Suppressor macrophage (primary cell): ENCODE measurements at regions not wholly inside any gene's neighbourhood (a gene's known extent, or its start where the extent isn't known, plus 50 kb on each side); places are given as distances from the start of the nearest gene placed in this dataset.

Experiments
- DNase-seq, 4 experiments: peaks; one replicate each; pipeline ENCODE4 v3.0.0-alpha.2; 2020 to 2022

DNA sequence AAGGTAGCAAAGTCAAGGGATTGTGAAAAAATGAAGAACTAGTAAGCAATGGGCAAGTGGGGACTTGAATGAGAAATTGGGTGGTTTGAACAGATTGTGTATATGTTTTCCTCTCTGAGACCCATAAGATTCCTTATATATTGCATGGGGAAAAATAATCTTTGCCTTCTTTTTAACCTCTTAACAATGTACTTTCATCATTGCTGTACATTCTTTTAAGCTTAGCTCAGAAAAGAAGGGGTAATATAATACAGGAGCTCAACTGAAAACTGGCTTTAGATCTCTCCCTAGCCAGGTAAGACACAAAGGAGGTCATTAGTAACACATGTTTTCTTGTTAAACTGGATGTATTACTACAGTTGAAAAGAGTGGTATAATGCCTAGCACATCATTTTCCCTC, 287.2 kb downstream of the RNF144B start:
- DNase-seq, result no peak

DNA sequence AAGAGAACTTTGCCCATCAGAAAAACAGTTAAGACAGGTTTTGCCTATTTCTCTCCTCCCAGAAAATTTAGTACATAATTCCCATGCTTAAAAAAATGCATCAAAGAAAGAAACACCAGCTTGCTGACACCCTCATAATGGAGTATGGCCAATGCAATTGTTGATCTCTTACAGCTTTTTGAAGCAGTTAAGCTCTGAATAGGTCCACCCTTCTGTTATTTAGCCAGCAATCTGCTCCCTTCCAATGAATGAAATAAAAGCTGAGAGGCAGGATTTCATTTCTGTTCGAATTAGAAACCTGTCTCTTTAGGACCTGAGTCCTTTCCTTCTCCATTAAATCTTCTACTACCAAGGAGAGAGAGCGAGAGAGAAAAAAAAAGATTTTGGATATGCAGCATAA, 288.7 kb downstream of the RNF144B start:
- DNase-seq, result no peak

DNA sequence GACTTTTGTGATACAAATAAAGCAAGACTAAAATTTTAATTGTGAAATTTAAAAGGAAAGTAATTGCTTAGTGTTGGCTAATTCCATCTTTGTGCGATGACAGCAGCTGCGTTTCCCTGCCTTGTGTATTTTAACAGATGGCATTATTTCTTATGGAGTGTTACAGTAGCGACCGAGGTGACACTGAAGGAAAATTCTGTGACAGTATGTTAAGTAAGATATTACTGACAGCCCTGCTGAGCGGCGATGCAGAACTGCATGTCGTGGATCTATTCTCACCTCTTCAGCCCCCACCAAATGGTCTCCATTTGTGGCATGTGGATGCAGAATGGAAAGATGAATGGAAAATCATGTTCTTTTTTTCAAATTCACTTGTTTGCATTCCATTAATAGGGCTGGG, 289.4 kb downstream of the RNF144B start:
- DNase-seq, result no peak

DNA sequence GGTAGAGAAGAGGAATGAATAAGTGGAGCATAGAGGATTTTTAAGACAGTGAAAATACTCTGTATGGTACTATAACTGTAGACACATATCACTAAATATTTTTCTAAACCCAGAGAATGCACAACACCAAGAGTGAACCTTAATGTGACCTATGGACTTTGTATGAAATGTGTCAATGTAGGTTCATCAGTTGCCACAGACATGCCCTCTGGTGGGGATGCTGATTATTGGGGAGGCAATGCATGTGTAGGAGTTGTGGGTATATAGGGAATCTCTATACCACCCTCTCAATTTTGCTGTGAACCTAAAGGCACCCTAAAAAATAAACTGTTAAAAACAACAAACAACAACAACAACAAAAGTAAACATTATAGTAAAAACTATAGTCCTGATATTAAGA, 293.7 kb downstream of the RNF144B start:
- DNase-seq, result peak in 1 of 4 experiments; percentile 1

DNA sequence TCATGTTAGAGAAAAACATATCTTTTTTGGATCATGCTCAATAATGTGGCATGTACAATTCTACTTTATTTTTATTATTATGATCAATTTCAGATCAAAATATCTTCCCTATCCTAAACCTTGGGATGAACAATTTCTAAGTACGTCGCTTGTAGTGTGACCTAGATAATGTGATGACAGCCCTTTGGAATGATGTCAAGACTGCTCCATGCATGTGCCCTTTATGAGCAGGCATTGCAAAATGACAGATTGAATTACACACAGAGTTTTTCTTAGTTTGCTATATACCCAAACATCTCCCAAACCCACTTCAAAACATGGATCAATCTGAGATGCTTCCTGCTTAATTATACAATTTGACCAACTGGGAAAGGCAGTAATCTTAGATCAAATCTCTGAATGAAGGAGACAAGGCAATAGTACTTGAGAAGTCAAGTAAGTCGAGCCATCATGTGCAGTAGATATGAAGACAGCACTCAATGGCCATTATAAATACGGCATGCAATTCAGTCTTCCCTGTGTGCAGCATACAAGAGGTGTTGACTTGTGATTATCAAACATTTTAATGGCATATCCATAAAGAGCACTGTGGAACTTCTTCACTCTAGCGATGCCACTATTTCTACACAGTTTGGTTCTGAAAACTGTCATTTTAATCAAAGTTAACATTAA, 294.8 kb downstream of the RNF144B start:
- no peak for DNase-seq

DNA sequence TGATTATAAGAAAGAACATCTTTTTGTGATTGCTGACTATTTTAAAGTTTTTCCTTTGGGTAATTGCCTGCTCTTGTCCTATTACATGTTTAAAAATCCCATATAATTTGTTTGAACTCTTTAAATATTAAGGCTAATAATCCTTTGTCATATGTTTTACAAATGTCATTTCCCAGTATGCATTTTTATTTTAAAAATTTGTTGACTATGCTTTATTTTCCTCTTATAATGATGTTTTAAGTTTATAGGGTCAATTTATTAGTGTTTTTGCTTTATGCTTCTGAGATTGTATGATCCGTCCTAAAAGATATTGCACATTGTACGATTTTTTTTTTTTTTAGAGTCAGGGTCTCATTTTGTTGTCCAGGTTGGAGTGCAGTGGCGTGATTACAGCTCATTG, 297.2 kb downstream of the RNF144B start:
- DNase-seq, result no peak

DNA sequence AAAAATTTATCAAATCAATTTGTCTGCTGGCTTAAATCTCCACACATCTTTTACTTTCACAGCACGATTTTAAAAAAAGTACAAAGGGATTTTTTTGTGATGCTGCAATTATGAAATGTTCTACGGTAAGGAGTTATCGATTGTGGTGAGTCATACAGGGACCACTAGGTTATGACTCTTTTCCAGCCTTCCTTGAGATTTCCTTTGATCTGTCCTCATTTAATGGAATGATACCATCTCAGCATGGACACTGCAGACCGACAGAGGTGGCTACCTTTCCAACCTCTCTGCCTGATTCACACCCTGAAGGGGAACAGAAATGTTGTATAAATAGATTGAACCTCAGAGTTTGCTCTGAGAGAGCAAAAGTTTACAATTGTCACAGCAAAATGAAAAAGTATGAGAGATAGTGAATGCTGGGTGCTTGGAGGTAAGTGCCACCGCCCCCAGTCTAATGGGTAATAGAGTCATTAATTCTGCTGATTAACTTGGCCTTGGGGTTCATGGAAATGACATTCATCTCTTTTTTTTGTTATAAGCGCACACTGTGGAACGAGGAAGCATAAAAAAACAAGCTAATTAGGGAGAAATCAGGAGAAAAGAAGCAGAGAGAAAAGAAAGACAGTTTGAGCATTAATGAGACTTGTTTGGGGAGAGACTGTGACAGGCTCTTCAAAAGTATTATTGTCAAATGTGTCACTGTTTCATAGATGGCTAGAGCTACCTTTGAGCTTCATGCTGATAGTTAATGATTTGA, 306.0 kb downstream of the RNF144B start:
- no peak for DNase-seq

DNA sequence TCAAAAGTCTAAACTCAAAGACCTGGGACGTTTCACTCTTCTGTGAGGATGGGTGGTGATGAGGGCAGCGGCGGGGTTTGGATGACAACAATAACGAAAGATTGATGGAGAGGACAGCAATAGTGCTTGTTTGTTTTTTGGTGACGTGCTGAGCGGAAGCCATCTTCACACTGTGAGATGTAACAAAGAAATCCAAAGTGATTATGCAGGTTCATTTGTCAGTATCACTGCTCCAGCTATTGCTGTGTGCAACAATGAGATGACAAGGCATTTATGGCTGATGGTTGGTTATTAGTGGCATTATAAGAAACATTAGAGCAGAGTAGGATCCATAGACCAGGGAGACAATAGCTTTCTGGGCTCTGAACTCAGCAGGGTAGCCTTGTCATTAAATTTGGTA, 306.7 kb downstream of the RNF144B start:
- no peak for DNase-seq

DNA sequence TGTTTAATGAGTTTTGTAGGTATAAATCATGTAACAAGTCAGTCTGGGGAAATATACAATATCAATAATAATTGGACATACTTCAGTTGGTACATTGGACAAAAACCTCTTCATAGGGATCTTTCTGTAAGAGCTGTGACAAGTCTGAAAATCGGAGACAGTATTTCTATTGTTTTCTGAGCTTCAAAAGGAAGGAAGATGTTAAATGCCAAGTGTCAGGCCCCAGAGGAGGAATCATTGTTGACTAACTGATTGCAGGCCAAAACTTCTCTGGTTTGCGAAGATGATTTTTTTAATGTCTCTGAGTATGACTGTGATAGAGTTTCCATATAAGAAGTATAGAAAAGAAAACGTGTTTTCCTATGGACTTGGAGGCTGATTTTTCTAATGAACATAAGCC, 316.4 kb downstream of the RNF144B start:
- DNase-seq, result no peak

DNA sequence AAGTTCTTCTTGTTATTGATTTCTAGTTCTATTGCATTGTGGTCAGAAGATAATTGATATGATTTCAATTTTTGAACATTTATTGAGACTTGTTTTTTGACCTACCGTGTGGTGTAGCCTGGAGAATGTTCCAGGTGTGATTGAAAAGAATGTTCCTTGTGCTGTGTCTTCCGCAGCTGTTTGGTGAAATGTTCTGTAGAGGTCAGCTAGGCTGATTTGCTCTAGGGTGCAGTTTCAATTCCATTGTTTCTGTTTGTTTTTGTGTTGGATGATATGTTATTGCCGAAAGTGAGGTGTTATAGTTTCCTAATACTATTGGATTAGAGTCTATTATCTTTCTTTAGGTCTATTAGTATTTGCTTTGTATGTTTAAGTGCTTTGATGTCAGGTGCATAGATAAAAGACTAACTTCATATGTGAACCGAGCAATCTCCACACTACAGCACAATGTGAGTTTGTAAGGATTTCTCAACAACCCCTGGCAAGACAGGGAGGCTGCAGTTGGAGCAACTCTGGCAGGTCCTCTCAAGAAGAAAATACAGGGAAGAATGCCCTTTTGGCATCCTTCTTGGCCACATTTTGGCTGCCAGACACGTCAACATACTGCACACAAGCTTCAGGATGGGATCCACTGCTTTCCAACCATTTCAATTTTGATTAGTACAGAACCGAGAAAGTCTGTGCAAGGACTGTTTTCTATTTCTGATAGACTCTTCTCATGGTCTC, 320.7 kb downstream of the RNF144B start:
- DNase-seq, result no peak

DNA sequence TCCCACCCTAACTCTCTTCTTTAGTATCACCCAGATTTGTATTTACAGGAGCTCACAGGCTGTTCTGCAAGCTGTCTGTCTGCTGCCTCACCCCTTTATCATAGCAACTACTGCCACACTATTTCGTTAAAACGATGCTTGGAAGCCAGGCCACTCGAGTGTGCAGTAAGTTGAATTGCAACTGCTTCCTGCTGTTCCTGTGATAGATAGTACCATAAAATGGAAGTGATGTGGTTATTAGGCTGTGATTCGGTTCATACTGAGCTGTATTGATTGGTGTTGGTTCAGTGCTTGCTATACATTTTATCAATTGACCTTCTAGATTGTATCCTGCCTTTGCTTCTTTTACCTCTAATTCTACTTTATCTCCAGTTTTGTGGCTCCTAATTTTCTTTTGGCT, 325.4 kb downstream of the RNF144B start:
- no peak for DNase-seq

DNA sequence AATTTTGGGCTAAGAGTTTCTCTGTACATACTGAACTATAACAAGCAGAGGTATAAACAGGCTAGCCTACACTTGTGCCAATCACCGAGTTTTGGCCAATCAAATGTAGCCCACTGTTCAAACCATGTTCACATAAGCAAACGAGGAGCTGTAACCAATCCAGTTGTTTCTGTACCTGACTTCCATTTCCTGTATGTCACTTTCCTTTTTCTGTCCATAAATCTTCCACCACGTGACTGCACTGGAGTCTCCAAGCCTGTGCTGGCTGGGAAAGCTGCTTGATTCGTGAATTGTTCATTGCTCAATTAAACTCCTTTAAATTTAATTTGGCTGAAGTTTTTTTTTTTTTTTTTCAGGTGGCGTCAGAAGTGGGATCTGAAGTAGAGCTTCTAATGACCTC, 332.9 kb downstream of the RNF144B start:
- no peak for DNase-seq

DNA sequence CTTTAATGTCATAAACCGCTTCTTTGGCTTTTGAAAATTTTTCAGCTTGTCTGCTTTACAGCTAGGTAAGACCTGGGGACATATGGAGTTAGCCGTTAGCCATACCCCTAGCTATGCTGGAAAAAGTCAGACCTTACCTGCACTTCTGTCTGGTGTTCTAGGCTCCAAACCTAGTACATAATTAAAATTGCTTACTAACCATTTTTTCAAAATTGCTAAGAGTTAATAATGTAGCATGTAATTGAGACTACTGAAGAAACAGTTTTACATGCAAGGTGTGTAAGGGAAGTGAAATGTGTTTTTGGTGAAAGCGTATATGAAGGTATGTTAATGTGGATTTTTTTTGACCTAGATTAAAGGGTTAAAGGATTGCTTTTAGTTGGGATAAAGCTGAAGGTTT, 336.9 kb downstream of the RNF144B start:
- DNase-seq, result no peak

DNA sequence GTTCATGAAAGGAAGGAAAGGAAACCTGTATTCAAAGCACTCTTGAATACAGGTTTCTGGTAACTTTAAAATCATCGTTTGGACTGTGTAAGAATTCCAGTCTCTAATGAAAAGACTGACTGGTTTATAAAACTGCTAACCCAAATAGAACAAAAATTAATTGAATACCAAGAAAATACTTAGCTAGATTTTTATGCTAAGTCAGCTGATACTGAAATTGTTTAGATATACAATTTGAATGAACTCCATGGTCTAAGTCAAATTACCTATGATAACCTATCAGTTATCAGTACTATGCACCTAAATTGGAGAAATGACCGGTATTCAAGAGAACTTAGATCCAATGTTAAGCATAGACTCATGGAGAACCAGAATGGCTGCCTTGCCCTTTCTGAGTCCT, 338.3 kb downstream of the RNF144B start:
- DNase-seq, result no peak

DNA sequence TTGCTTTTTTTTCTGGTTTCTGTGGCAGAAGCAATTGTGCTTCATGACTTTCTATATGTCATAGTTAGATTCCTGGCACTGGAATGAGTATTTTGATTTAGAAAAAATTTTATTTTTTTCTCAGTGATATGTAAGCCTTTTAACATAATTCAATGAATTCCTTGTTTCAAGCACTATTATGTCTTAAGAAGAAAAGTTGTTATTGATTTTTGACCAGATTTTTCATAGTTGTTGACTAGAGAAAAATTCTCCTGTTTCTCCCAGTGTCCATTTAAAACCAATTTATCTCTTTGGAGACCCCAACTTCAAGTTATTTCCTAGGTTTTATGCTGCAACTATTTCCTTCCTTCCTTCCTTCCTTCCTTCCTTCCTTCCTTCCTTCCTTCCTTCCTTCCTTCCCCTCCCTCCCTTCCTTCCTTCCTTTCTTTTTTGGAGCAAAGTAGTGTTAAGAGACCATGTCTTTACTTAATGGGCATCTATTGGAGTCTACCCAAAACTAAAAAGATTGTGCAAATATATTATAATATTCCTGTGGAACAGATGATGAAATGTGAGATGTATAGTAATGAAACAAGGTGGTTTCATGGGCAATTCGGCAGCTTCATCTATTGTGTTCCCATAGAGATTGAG, 346.9 kb downstream of the RNF144B start:
- no peak for DNase-seq

DNA sequence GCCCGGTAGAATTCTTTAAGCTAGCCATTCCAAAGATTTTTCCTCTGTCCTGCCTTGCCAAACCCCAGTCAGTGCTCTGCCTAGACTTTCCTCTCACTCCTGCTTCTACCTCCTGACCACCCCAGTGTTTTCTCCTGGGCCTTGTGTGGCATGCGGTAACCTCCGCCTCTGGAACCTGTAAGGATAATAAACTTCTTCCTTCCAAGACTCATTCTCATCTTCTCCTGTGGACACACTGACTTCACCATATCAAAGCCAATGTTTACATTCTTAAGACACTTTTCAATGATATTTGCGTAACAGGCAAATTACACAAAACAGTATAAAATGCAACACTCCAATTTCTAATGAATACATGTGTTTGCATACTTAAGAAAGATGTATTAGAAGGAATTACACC, 354.6 kb downstream of the RNF144B start:
- DNase-seq, result no peak

DNA sequence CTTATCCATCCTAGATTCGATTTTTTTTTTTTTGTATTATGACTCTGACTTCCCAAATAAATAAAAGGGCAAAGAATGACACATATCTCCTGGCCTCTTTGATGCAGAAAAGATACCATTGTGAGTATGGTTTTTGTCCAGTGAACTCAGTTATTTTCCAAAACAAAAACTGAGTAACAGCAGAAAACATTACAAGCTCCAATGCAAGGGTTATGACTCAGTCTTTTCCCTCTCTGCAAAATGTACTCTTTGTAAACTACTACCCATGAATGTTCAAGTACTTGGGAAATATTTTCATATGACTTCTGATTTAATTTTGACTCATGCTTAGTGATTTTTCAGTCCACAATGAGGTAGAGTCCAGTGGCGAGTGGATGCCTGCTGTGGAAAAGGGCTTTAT, 355.3 kb downstream of the RNF144B start:
- no peak for DNase-seq

DNA sequence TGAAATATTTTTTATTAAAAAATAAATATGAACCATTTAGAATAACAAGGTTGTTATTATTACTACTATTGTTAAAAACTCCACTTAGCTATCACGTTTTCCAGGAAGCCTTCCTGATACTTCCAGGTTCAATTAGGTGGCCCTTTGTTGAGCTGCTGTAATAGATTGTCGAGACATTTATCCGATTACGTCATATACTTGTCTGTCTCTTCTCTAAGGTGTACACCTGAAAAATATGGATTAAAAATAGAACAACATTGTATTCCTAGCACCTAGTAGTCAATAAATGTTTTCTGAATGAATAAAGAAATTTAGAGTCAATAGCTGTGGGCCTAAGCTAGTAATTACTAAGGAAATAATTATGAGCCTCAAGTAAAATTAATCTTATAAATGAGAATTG, 359.6 kb downstream of the RNF144B start:
- no peak for DNase-seq

DNA sequence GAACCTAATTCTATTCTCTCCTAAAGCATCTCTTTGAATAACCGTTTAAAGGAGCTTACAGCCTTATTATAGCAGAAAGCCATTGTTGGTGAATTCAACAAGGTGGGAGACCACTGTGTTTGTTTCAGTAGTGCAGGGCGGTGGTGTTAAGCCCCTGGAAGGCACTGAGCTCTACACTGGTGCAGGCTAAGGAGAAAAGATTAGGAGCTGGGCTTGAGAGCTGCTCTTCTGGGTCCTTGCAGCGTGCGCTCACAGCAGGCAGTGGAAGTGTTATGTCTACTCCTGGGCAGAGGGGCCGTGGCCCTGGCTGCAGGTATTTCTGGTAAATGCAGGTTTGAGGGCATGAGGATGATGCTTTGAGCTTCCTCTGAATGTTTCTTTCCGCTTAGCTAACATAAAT, 361.2 kb downstream of the RNF144B start:
- DNase-seq, result no peak

DNA sequence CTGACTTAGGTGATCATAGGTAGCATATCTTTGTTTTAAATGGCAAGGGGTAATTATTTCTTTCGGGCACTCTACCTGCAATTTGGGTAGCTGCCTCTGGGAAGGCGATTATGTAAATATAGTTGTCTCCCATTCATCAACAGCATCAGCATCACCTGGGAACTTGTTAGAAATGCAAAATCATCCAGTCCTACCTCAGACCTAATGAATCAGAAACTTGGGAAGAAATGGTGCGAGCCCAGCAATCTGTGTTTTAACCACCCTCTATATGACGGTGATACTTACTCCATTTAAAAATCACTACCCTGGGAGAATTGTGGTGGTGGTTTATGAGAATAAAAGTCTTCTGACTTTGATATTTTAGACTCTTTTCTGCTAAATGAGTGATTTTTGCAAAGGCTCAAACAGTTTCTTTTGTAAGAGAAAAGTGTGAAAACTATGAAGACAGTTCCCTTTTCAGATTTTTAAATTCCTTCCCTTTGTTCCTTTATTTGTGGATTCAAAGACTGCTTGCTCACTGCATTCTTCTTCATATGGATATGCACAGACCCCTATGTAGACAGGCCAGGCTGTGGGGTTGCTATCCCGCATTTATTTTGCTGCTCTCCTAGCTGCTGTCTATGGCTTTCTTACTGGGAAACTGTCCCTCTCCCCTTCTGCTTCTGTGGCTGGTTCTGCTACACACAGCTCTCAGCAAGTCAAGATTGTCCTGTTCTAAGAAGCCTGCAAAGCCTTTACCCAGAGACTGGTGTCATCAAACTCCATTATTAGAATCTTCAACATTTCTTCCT, 365.3 kb downstream of the RNF144B start:
- no peak for DNase-seq

DNA sequence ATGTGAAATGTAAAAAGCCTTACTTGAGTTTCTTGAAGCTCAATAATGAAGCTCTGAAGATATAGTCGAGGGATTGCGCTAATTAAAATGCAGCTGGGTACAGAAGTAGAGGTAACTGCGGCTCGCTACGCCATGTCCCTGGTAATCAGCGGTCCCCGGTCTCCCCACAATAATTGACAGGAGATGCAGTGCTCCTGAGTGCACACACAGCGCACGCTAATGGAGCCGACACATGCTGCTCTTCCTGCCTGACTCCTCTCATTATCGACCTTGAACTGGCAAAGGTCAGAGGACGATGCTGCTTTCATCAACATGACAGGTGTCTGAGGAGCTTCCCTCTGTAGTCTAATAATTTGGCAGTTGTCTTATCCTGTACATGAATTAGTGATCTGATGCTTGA, 365.9 kb downstream of the RNF144B start:
- DNase-seq, result no peak

DNA sequence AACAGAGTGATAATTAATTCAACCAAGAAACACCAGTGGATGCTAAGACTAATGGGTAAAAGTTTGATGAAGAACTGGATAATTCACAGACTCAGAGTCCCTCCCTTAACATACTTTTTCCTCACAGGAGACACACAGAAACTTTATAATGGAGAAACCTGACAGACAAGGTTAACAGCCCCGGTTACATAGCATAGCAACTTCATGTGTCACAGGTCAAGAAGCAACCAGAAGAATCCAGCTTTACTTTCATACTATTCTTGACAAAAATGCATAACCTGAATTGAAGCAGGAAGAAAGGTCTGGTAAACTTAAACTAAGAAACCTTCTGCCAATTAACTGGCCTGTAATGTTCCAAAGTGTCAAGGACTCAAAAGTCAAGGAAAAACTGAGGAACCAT, 375.9 kb downstream of the RNF144B start:
- no peak for DNase-seq

DNA sequence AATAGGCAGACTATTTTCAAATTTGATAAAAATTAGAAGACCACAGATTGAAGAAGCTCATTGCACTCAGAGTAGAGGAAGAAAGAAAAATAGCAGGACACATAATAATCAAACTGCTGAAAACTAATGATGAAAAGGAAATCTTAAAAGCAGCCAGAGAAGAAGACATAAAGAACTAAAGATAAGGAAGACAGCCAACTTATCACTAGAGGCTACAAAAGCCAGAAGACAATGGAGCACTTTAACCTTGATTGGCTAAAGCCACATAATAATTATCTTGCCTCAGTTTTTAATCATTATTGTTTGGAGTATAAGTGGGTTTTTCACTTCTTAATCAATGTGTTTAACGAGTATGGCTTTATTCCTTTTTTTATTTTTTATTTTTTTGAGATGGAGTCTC, 397.6 kb downstream of the RNF144B start:
- no peak for DNase-seq
